UCSD-AML1 (cell line): ENCODE measurements at regions not wholly inside any gene's neighbourhood (a gene's known extent, or its start where the extent isn't known, plus 50 kb on each side); places are given as distances from the start of the nearest gene placed in this dataset.
A peak's percentile ranks its signal among the peaks of the same experiment; 100 is the strongest.

Experiments used
- DNase-seq: peaks from one replicate; lab custom pipeline; 2025; ENCODE audit not compliant: unreplicated experiment; lab: John Stamatoyannopoulos, UW

- DNase-seq: no peak
These were observed 359.6 kb upstream of the USP24 start for GRCh38 chr1:55574691-55575225.

GRCh38 chr1:55572878-55573734 lies 357.9 kb upstream of the USP24 start:
- no peak for DNase-seq

GRCh38 chr1:55571767-55572166 lies 356.6 kb upstream of the USP24 start:
- no peak for DNase-seq

GRCh38 chr1:55569417-55569816 lies 354.3 kb upstream of the USP24 start:
- DNase-seq: no peak

- no peak for DNase-seq
These were observed 353.6 kb upstream of the USP24 start for GRCh38 chr1:55568732-55569131.

GRCh38 chr1:55560266-55560665 lies 345.1 kb upstream of the USP24 start:
- no peak for DNase-seq

- no peak for DNase-seq
These were observed 344.7 kb upstream of the USP24 start for GRCh38 chr1:55559842-55560241.

- no peak for DNase-seq
These were observed 344.0 kb upstream of the USP24 start for GRCh38 chr1:55559161-55559611.

GRCh38 chr1:55558515-55558914 lies 343.4 kb upstream of the USP24 start:
- DNase-seq: no peak

- DNase-seq: no peak
These were observed 341.0 kb upstream of the USP24 start for GRCh38 chr1:55555956-55556725.

- no peak for DNase-seq
These were observed 339.4 kb upstream of the USP24 start for GRCh38 chr1:55554611-55555010.

- DNase-seq: no peak
These were observed 337.5 kb upstream of the USP24 start for GRCh38 chr1:55552636-55553035.

GRCh38 chr1:55547405-55547804 lies 332.2 kb upstream of the USP24 start:
- DNase-seq: no peak

GRCh38 chr1:55546553-55546952 lies 331.4 kb upstream of the USP24 start:
- DNase-seq: no peak

- DNase-seq: no peak
These were observed 329.7 kb upstream of the USP24 start for GRCh38 chr1:55544826-55545225.

GRCh38 chr1:55542901-55543504 lies 327.8 kb upstream of the USP24 start:
- DNase-seq: no peak

GRCh38 chr1:55541296-55541695 lies 326.1 kb upstream of the USP24 start:
- no peak for DNase-seq

GRCh38 chr1:55539652-55540512 lies 324.7 kb upstream of the USP24 start:
- DNase-seq: peak; percentile 55

- no peak for DNase-seq
These were observed 323.3 kb upstream of the USP24 start for GRCh38 chr1:55538428-55538827.

GRCh38 chr1:55536545-55536865 lies 321.3 kb upstream of the USP24 start:
- no peak for DNase-seq
